GM12878 (cell line): ENCODE measurements at regions not wholly inside any gene's neighbourhood (a gene's known extent, or its start where the extent isn't known, plus 50 kb on each side); places are given as distances from the start of the nearest gene placed in this dataset.

ENCODE experiments used
- BACH1 ChIP-seq: fragments of 450-650 bp; IDR thresholded peaks from 2 replicates; pipeline ENCODE4 v1.6.1; 2017; ENCODE audit warnings: mild to moderate bottlenecking, borderline replicate concordance
- BRCA1 ChIP-seq: IDR thresholded peaks from 2 replicates; pipeline ENCODE4 v1.6.1; 2011; ENCODE audit warnings: low read depth, low read length, improper control_type of control experiment
- CBX3 ChIP-seq: fragments of 200-600 bp; sonication (generic); IDR thresholded peaks from 2 replicates; pipeline ENCODE4 v1.6.1; 2016; ENCODE audit warnings: low read depth, borderline replicate concordance
- CUX1 ChIP-seq: IDR thresholded peaks from 2 replicates; pipeline ENCODE4 v1.6.1; 2012; ENCODE audit warnings: improper control_type of control experiment, low read depth, low read length; ENCODE audit not compliant: insufficient replicate concordance
- SREBF1 ChIP-seq: IDR thresholded peaks from 2 replicates; pipeline ENCODE4 v1.6.1; 2012; ENCODE audit warnings: mild to moderate bottlenecking, low read length
- ZNF592 ChIP-seq: fragments of 450-650 bp; IDR thresholded peaks from 2 replicates; pipeline ENCODE4 v1.6.1; 2017; ENCODE audit warnings: mild to moderate bottlenecking, moderate library complexity

- no peak for TF ChIP-seq ZNF592
- no peak for TF ChIP-seq CUX1
- no peak for TF ChIP-seq BRCA1
- no peak for TF ChIP-seq BACH1
- TF ChIP-seq SREBF1: no peak
- no peak for TF ChIP-seq CBX3
These were observed 232.3 kb upstream of the KLF6 start (continued) for GRCh38 chr10:4017336-4017735.
